Erythroblast (primary cell): ENCODE measurements at regions not wholly inside any gene's neighbourhood (a gene's known extent, or its start where the extent isn't known, plus 50 kb on each side); places are given as distances from the start of the nearest gene placed in this dataset.

ENCODE experiments used
- GATA1 ChIP-seq: IDR thresholded peaks from 2 replicates; pipeline ENCODE4 v1.6.1; 2011; ENCODE audit warnings: low read depth, mild to moderate bottlenecking, control low read depth, low read length, moderate library complexity
- POLR2A ChIP-seq: IDR thresholded peaks from 2 replicates; pipeline ENCODE4 v1.6.1; 2011; ENCODE audit warnings: mild to moderate bottlenecking, low read length

GRCh38 chr9:75461183-75461582 lies 372.9 kb downstream of the OSTF1 start:
- TF ChIP-seq POLR2A (no peak), GATA1 (no peak)
